Breast epithelium (tissue), 4 donors: ENCODE measurements at regions not wholly inside any gene's neighbourhood (a gene's known extent, or its start where the extent isn't known, plus 50 kb on each side); places are given as distances from the start of the nearest gene placed in this dataset.
"Not testable (repeated sequence)": the region's sequence is repeated elsewhere in the genome, so short reads cannot be mapped to it uniquely, and the experiment has no call there.

ENCODE experiments used
- DNase-seq, 2 donors: peaks; one replicate each; pipeline ENCODE4 v3.0.0-alpha.2; 2019; ENCODE audit warnings: low spot score in 2 of 2
- H3K27ac ChIP-seq, 2 donors: fragments of 200-600 bp; sonication (generic) in 1 of 2; one replicate each; pipeline ENCODE4 v1.5.1; 2016 to 2019; ENCODE audit warnings: mild to moderate bottlenecking in 1 of 2
- H3K27me3 ChIP-seq, 2 donors: fragments of 200-600 bp; sonication (generic) in 1 of 2; one replicate each; pipeline versions ENCODE4 v1.5.1 to v1.6.0; 2017 to 2019; ENCODE audit warnings: control low read depth in 1 of 2, mild to moderate bottlenecking in 1 of 2
- H3K36me3 ChIP-seq: fragments of 200-600 bp; one replicate; pipeline ENCODE4 v1.5.1; 2019
- H3K4me1 ChIP-seq, 2 donors: fragments of 200-600 bp; sonication (generic); one replicate each; pipeline ENCODE4 v1.5.1; 2016 to 2019; ENCODE audit warnings: control low read depth in 1 of 2
- H3K4me3 ChIP-seq, 3 donors: fragments of 200-600 bp; sonication (generic); 1 replicate in 2 of 3; 2 replicates in 1 of 3; pipeline ENCODE4 v1.5.1; 2016 to 2019; ENCODE audit warnings: mild to moderate bottlenecking in 3 of 3, moderate library complexity in 2 of 3
- H3K9me3 ChIP-seq, 2 donors: fragments of 200-600 bp; sonication (generic) in 1 of 2; one replicate each; pipeline ENCODE4 v1.5.1; 2016 to 2019; ENCODE audit warnings: control low read depth in 1 of 2
- CTCF ChIP-seq, 3 donors: fragments of 450-650 bp; IDR thresholded peaks; one replicate each; pipeline ENCODE4 v1.5.1; 2016 to 2017; ENCODE audit warnings: antibody characterized with exemption in 3 of 3, mild to moderate bottlenecking in 3 of 3, moderate library complexity in 3 of 3
- POLR2A ChIP-seq: fragments of 450-650 bp; IDR thresholded peaks from one replicate; pipeline ENCODE4 v1.6.1; 2016; ENCODE audit warnings: antibody characterized with exemption, mild to moderate bottlenecking, moderate library complexity
- POLR2AphosphoS5 ChIP-seq, 3 donors: sonication (generic); formaldehyde crosslinking; IDR thresholded peaks; one replicate each; pipeline ENCODE4 v1.6.1; 2017; ENCODE audit warnings: antibody characterized with exemption in 3 of 3
- intact Hi-C: fragments of 100-400 bp; cut with DNase I; formaldehyde crosslinking; loops from one replicate; pipeline ENCODE4 v1.15.1; 2023; ENCODE audit warnings: low total_unique reads

- TF ChIP-seq CTCF (IDR thresholded peaks at IDR 0.05) = no peak
- no peak for TF ChIP-seq POLR2AphosphoS5 (IDR thresholded peaks at IDR 0.05)
- TF ChIP-seq POLR2A = no peak
- no peak overlapping the region for H3K27ac ChIP-seq
- no peak for DNase-seq
- no peaks in the 10 kb centered on the region for H3K9me3 ChIP-seq
- no peaks in the 10 kb centered on the region for H3K4me1 ChIP-seq
- intact Hi-C loops = no loop called here
- no peaks in the 10 kb centered on the region for H3K27me3 ChIP-seq
- H3K4me3 ChIP-seq = no peak overlapping the region
- no peaks in the 10 kb centered on the region for H3K36me3 ChIP-seq
Observed at GRCh38 chr1:178580876-178581275, 68.0 kb downstream of the TEX35 start.

GRCh38 chr1:178581351-178582303, 68.7 kb downstream of the TEX35 start:
- no peaks in the 10 kb centered on the region for H3K27me3 ChIP-seq
- H3K4me1 ChIP-seq = no peaks in the 10 kb centered on the region
- TF ChIP-seq POLR2AphosphoS5 (IDR thresholded peaks at IDR 0.05) (no peak), CTCF (IDR thresholded peaks at IDR 0.05) (no peak), POLR2A (no peak)
- no peak overlapping the region for H3K4me3 ChIP-seq
- no peak for DNase-seq
- H3K9me3 ChIP-seq = no peaks in the 10 kb centered on the region
- no peaks in the 10 kb centered on the region for H3K36me3 ChIP-seq
- intact Hi-C loops = no loop called here
- H3K27ac ChIP-seq = no peak overlapping the region

GRCh38 chr1:178587096-178587495, 74.2 kb downstream of the TEX35 start:
- Histone ChIP-seq H3K36me3 (no peaks in the 10 kb centered on the region), H3K27me3 (no peaks in the 10 kb centered on the region), H3K27ac (no peak overlapping the region), H3K9me3 (no peaks in the 10 kb centered on the region), H3K4me1 (no peaks in the 10 kb centered on the region), H3K4me3 (no peak overlapping the region)
- DNase-seq = no peak
- intact Hi-C loops = no loop called here
- TF ChIP-seq POLR2AphosphoS5 (IDR thresholded peaks at IDR 0.05) = no peak
- TF ChIP-seq POLR2A = no peak
- TF ChIP-seq CTCF (IDR thresholded peaks at IDR 0.05) = no peak

- H3K36me3 ChIP-seq = no peaks in the 10 kb centered on the region
- intact Hi-C loops = no loop called here
Observed at GRCh38 chr1:178587975-178588374, 75.1 kb downstream of the TEX35 start.

GRCh38 chr1:178589042-178589441, 76.1 kb downstream of the TEX35 start:
- H3K4me1 ChIP-seq, DNase-seq, H3K36me3 ChIP-seq, H3K9me3 ChIP-seq, intact Hi-C loops, H3K4me3 ChIP-seq, H3K27me3 ChIP-seq, H3K27ac ChIP-seq: not testable (repeated sequence)

More at GRCh38 chr1:178587975-178588374, 75.1 kb downstream of the TEX35 start:
- Histone ChIP-seq H3K27me3 (no peaks in the 10 kb centered on the region), H3K27ac (no peak overlapping the region), H3K4me1 (no peaks in the 10 kb centered on the region), H3K9me3 (no peaks in the 10 kb centered on the region), H3K4me3 (no peak overlapping the region)
- no peak for TF ChIP-seq CTCF (IDR thresholded peaks at IDR 0.05)
- TF ChIP-seq POLR2AphosphoS5 (IDR thresholded peaks at IDR 0.05) = no peak
- no peak for TF ChIP-seq POLR2A
- DNase-seq = no peak

GRCh38 chr1:178591811-178592210, 78.9 kb downstream of the TEX35 start:
- H3K9me3 ChIP-seq, H3K4me3 ChIP-seq, DNase-seq, H3K27me3 ChIP-seq, H3K27ac ChIP-seq, H3K4me1 ChIP-seq, intact Hi-C loops, H3K36me3 ChIP-seq: not testable (repeated sequence)
